Tibial nerve (tissue), 4 donors: ENCODE measurements at regions not wholly inside any gene's neighbourhood (a gene's known extent, or its start where the extent isn't known, plus 50 kb on each side); places are given as distances from the start of the nearest gene placed in this dataset.
"Not testable (repeated sequence)": the region's sequence is repeated elsewhere in the genome, so short reads cannot be mapped to it uniquely, and the experiment has no call there.

Experiments used
- DNase-seq, 2 donors: peaks; one replicate each; pipeline ENCODE4 v3.0.0-alpha.2; 2019; ENCODE audit warnings: low spot score in 2 of 2
- H3K27ac ChIP-seq, 4 donors: fragments of 200-600 bp; sonication (generic) in 3 of 4; one replicate each; pipeline ENCODE4 v1.5.1; 2017 to 2019; ENCODE audit warnings: mild to moderate bottlenecking in 1 of 4
- H3K27me3 ChIP-seq, 2 donors: fragments of 200-600 bp; sonication (generic) in 1 of 2; one replicate each; pipeline versions ENCODE4 v1.5.1 to v1.6.0; 2017 to 2019
- H3K36me3 ChIP-seq, 3 donors: fragments of 200-600 bp; sonication (generic); one replicate each; pipeline ENCODE4 v1.5.1; 2018 to 2019
- H3K4me1 ChIP-seq, 4 donors: fragments of 200-600 bp; sonication (generic) in 3 of 4; one replicate each; pipeline ENCODE4 v1.5.1; 2017 to 2019
- H3K4me3 ChIP-seq, 4 donors: fragments of 200-600 bp; sonication (generic) in 3 of 4; one replicate each; pipeline ENCODE4 v1.5.1; 2017 to 2019; ENCODE audit warnings: mild to moderate bottlenecking in 1 of 4, moderate library complexity in 1 of 4
- H3K9me3 ChIP-seq, 4 donors: fragments of 200-600 bp; sonication (generic) in 3 of 4; one replicate each; pipeline ENCODE4 v1.5.1; 2017 to 2019
- CTCF ChIP-seq, 5 experiments: fragments of 200-600 bp in 3 of 5; fragments of 450-650 bp in 2 of 5; sonication (generic) in 3 of 5; IDR thresholded peaks; one replicate each; pipeline ENCODE4 v1.5.1; 2016 to 2019; ENCODE audit warnings: antibody characterized with exemption in 5 of 5, mild to moderate bottlenecking in 3 of 5, moderate library complexity in 2 of 5
- EP300 ChIP-seq, 2 donors: sonication (generic); formaldehyde crosslinking; IDR thresholded peaks; one replicate each; pipeline ENCODE4 v1.6.1; 2017; ENCODE audit warnings: antibody characterized with exemption in 2 of 2, mild to moderate bottlenecking in 1 of 2
- POLR2A ChIP-seq, 2 donors: fragments of 450-650 bp; IDR thresholded peaks; one replicate each; pipeline ENCODE4 v1.6.1; 2017; ENCODE audit warnings: antibody characterized with exemption in 2 of 2, mild to moderate bottlenecking in 2 of 2, moderate library complexity in 2 of 2
- WGBS, 2 donors: methylation state at CpG; one replicate each; pipeline ENCODE4 v1.1.5; 2018; 5-methylcytosine and 5-hydroxymethylcytosine counted together

GRCh38 chr5:154702477-154702876, 52.7 kb upstream of the LARP1 start:
- no peak for TF ChIP-seq POLR2A (IDR thresholded peaks at IDR 0.05)
- no peak for TF ChIP-seq CTCF (IDR thresholded peaks at IDR 0.05)
- no peak for TF ChIP-seq EP300 (IDR thresholded peaks at IDR 0.05)
- DNase-seq: no peak
- no peaks in the 10 kb centered on the region for H3K27me3 ChIP-seq
- WGBS, 2 donors: 90 to 97% methylated on average over 5 of the region's 5 CpGs
- H3K36me3 ChIP-seq: no peaks in the 10 kb centered on the region
- no peaks in the 10 kb centered on the region for H3K9me3 ChIP-seq
- no peak overlapping the region for H3K27ac ChIP-seq
- no peaks in the 10 kb centered on the region for H3K4me1 ChIP-seq
- H3K4me3 ChIP-seq: no peak overlapping the region

GRCh38 chr5:154701725-154702124, 53.5 kb upstream of the LARP1 start:
- WGBS, 2 donors: 86 to 98% methylated on average over 4 of the region's 4 CpGs
- DNase-seq, H3K27me3 ChIP-seq, H3K27ac ChIP-seq, H3K9me3 ChIP-seq, H3K36me3 ChIP-seq, H3K4me1 ChIP-seq, H3K4me3 ChIP-seq: not testable (repeated sequence)

GRCh38 chr5:154701181-154701580, 54.0 kb upstream of the LARP1 start:
- no peaks in the 10 kb centered on the region for H3K27me3 ChIP-seq
- no peaks in the 10 kb centered on the region for H3K4me1 ChIP-seq
- H3K9me3 ChIP-seq: no peaks in the 10 kb centered on the region
- no peak for DNase-seq
- WGBS, 2 donors: 68 to 71% methylated on average over 3 of the region's 3 CpGs
- H3K36me3 ChIP-seq: no peaks in the 10 kb centered on the region
- no peak overlapping the region for H3K27ac ChIP-seq
- no peak overlapping the region for H3K4me3 ChIP-seq
- no peak for TF ChIP-seq POLR2A (IDR thresholded peaks at IDR 0.05)
- no peak for TF ChIP-seq CTCF (IDR thresholded peaks at IDR 0.05)
- no peak for TF ChIP-seq EP300 (IDR thresholded peaks at IDR 0.05)

- not testable (repeated sequence) for DNase-seq, H3K27ac ChIP-seq, H3K9me3 ChIP-seq, H3K4me3 ChIP-seq, H3K4me1 ChIP-seq, H3K27me3 ChIP-seq, H3K36me3 ChIP-seq
- 93 to 96% methylated on average over 10 of the region's 10 CpGs for WGBS, 2 donors
Observed at GRCh38 chr5:154700289-154700928, 54.8 kb upstream of the LARP1 start.

GRCh38 chr5:154698763-154699162, 56.4 kb upstream of the LARP1 start:
- H3K27me3 ChIP-seq: no peaks in the 10 kb centered on the region
- H3K36me3 ChIP-seq: no peaks in the 10 kb centered on the region
- no peak overlapping the region for H3K27ac ChIP-seq
- H3K9me3 ChIP-seq: peaks cover 0 to 1% (median 0%) of the 10 kb centered on the region in 4 donors
- H3K4me3 ChIP-seq: no peak overlapping the region
- no peak for DNase-seq
- WGBS, 2 donors: 84 to 86% methylated on average over 6 of the region's 6 CpGs
- TF ChIP-seq POLR2A (IDR thresholded peaks at IDR 0.05) (no peak), CTCF (IDR thresholded peaks at IDR 0.05) (no peak), EP300 (IDR thresholded peaks at IDR 0.05) (no peak)
- H3K4me1 ChIP-seq: no peaks in the 10 kb centered on the region

- no peak for DNase-seq
- peaks cover 0 to 9% (median 0%) of the 10 kb centered on the region in 4 donors for H3K9me3 ChIP-seq
- 68 to 70% methylated on average over 5 of the region's 5 CpGs for WGBS, 2 donors
- H3K4me1 ChIP-seq: peaks cover 0 to under 1% (median 0%) of the 10 kb centered on the region in 4 donors
- no peaks in the 10 kb centered on the region for H3K27me3 ChIP-seq
- H3K36me3 ChIP-seq: no peaks in the 10 kb centered on the region
- H3K27ac ChIP-seq: no peak overlapping the region
- H3K4me3 ChIP-seq: no peak overlapping the region
- TF ChIP-seq CTCF (IDR thresholded peaks at IDR 0.05) (no peak), POLR2A (IDR thresholded peaks at IDR 0.05) (no peak), EP300 (IDR thresholded peaks at IDR 0.05) (no peak)
Observed at GRCh38 chr5:154697371-154697770, 57.8 kb upstream of the LARP1 start.
